ENCODE measurements at regions not wholly inside any gene's neighbourhood (a gene's known extent, or its start where the extent isn't known, plus 50 kb on each side); places are given as distances from the start of the nearest gene placed in this dataset.

DNA sequence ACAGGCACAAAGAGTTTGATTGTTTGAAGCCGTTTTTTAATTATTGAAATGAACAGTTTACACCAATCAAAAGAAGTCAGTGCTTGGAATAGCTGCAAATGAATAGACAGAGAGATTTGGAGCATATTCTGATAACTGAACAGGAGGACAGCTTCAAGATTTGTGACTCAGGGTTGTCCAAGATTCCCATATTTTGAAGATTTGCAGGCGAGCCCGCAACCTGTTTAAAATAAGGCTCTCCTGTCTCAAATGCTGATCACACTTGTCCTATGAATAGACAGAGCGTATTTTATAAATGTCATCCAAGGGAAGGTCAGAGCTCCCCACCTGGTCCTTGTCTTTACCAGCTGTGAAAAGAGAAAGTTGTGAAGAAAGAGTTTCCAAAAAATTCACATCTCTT is 198.7 kb downstream of the RNF144A start:
- DNase-seq, result no peak
- Mint-ChIP-seq H3K27ac (no peak overlapping the region), H3K9me3 (peaks cover 6% of the 10 kb centered on the region), H3K4me1 (peaks cover 5% of the 10 kb centered on the region), H3K27me3 (ENCODE audit: insufficient read depth) (peaks cover 3% of the 10 kb centered on the region), H3K4me3 (no peak overlapping the region), H3K36me3 (ENCODE audit: low read depth) (no peaks in the 10 kb centered on the region)
- Histone ChIP-seq H3K27ac (ENCODE audit: low read depth, low read length) (no peak overlapping the region), H3K9me3 (ENCODE audit: control insufficient read depth, low read length) (peaks cover 6% of the 10 kb centered on the region), H3K27me3 (ENCODE audit: control insufficient read depth, insufficient read depth, low read length, poor library complexity, severe bottlenecking) (no peaks in the 10 kb centered on the region), H3K36me3 (ENCODE audit: control insufficient read depth, insufficient read depth, low read length) (no peaks in the 10 kb centered on the region), H3K4me3 (ENCODE audit: low read length) (no peak overlapping the region), H3K9ac (ENCODE audit: extremely low read depth, low read length, poor library complexity, severe bottlenecking) (no peak overlapping the region), H3K4me1 (ENCODE audit: control insufficient read depth, insufficient read depth, low read length) (no peaks in the 10 kb centered on the region)
- TF ChIP-seq, protein P1, sequence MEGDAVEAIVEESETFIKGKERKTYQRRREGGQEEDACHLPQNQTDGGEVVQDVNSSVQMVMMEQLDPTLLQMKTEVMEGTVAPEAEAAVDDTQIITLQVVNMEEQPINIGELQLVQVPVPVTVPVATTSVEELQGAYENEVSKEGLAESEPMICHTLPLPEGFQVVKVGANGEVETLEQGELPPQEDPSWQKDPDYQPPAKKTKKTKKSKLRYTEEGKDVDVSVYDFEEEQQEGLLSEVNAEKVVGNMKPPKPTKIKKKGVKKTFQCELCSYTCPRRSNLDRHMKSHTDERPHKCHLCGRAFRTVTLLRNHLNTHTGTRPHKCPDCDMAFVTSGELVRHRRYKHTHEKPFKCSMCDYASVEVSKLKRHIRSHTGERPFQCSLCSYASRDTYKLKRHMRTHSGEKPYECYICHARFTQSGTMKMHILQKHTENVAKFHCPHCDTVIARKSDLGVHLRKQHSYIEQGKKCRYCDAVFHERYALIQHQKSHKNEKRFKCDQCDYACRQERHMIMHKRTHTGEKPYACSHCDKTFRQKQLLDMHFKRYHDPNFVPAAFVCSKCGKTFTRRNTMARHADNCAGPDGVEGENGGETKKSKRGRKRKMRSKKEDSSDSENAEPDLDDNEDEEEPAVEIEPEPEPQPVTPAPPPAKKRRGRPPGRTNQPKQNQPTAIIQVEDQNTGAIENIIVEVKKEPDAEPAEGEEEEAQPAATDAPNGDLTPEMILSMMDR (conservative IDR thresholded peaks at IDR 0.05), result no peak
- 88 to 98% methylated on average over 4 of the region's 4 CpGs for WGBS, 2 experiments (ENCODE audit: insufficient coverage in 1 of 2, insufficient read length in 1 of 2)

DNA sequence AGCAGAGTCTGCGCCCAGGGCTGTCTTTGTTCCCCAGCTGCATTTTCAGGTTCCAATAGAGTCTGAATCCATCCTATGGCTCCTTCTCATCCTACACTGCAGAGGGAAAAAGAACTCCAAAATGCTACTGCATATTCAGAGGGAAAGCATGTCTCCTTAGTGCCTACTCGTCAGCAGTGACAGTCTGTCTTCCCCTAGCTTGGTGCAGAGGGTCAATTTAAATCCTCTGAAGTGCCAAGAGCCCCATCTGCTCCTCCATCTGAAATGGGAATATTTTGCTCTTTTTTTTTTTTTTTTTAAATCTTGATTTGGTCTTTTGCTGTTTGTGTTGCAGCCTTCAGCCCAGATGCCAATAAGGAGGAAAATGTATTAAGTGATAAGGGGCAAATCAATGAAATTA is 199.3 kb downstream of the RNF144A start:
- H3K27me3 Mint-ChIP-seq (ENCODE audit: insufficient read depth), result peaks cover 3% of the 10 kb centered on the region
- 87 to 89% methylated on average over 2 of the region's 2 CpGs for WGBS, 2 experiments (ENCODE audit: insufficient coverage in 1 of 2, insufficient read length in 1 of 2)
- Histone ChIP-seq H3K9me3 (ENCODE audit: control insufficient read depth, low read length) (peaks cover 6% of the 10 kb centered on the region), H3K4me1 (ENCODE audit: control insufficient read depth, insufficient read depth, low read length) (no peaks in the 10 kb centered on the region), H3K27ac (ENCODE audit: low read depth, low read length) (no peak overlapping the region), H3K4me3 (ENCODE audit: low read length) (no peak overlapping the region), H3K36me3 (ENCODE audit: control insufficient read depth, insufficient read depth, low read length) (no peaks in the 10 kb centered on the region), H3K9ac (ENCODE audit: extremely low read depth, low read length, poor library complexity, severe bottlenecking) (no peak overlapping the region), H3K27me3 (ENCODE audit: control insufficient read depth, insufficient read depth, low read length, poor library complexity, severe bottlenecking) (no peaks in the 10 kb centered on the region)
- TF ChIP-seq, protein P1 (conservative IDR thresholded peaks at IDR 0.05), result no peak
- no peak overlapping the region for H3K4me3 Mint-ChIP-seq
- no peak overlapping the region for H3K27ac Mint-ChIP-seq
- H3K4me1 Mint-ChIP-seq, result peaks cover 3% of the 10 kb centered on the region
- no peaks in the 10 kb centered on the region for H3K36me3 Mint-ChIP-seq (ENCODE audit: low read depth)
- DNase-seq, result no peak
- H3K9me3 Mint-ChIP-seq, result peaks cover 3% of the 10 kb centered on the region

DNA sequence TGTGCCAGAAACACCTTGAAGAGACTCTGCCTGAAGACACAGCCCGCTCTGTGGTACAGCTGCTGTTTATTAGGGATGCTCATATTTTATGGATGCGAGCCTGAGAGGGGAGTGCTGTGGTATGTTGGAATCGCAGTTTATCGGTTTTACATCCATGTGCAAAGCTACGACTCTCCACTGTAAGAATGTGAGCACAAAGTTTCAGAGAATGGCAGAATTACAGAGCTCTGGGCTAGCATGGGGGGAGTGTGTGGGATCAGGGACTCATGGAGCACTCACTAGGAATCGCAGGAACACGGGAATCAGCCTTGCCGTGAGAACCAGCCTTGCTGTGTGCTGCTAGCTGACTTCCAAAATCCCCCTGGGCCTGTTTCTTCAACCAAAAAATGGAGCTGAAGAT is 199.9 kb downstream of the RNF144A start:
- Histone ChIP-seq H3K9me3 (ENCODE audit: control insufficient read depth, low read length) (peaks cover 6% of the 10 kb centered on the region), H3K4me3 (ENCODE audit: low read length) (no peak overlapping the region), H3K4me1 (ENCODE audit: control insufficient read depth, insufficient read depth, low read length) (no peaks in the 10 kb centered on the region), H3K9ac (ENCODE audit: extremely low read depth, low read length, poor library complexity, severe bottlenecking) (no peak overlapping the region), H3K27me3 (ENCODE audit: control insufficient read depth, insufficient read depth, low read length, poor library complexity, severe bottlenecking) (no peaks in the 10 kb centered on the region), H3K27ac (ENCODE audit: low read depth, low read length) (no peak overlapping the region), H3K36me3 (ENCODE audit: control insufficient read depth, insufficient read depth, low read length) (no peaks in the 10 kb centered on the region)
- WGBS, 2 experiments (ENCODE audit: insufficient coverage in 1 of 2, insufficient read length in 1 of 2), result 93 to 94% methylated on average over 8 of the region's 8 CpGs
- H3K4me1 Mint-ChIP-seq, result no peaks in the 10 kb centered on the region
- no peak overlapping the region for H3K4me3 Mint-ChIP-seq
- H3K27ac Mint-ChIP-seq, result no peak overlapping the region
- H3K36me3 Mint-ChIP-seq (ENCODE audit: low read depth), result no peaks in the 10 kb centered on the region
- DNase-seq, result no peak
- peaks cover 3% of the 10 kb centered on the region for H3K27me3 Mint-ChIP-seq (ENCODE audit: insufficient read depth)
- TF ChIP-seq, protein P1 (conservative IDR thresholded peaks at IDR 0.05), result no peak
- peaks cover 3% of the 10 kb centered on the region for H3K9me3 Mint-ChIP-seq

Measured in endodermal cell (in vitro differentiated cells).